ENCODE measurements at regions not wholly inside any gene's neighbourhood (a gene's known extent, or its start where the extent isn't known, plus 50 kb on each side); places are given as distances from the start of the nearest gene placed in this dataset.

- H3K27me3 ChIP-seq (ENCODE audit: insufficient read depth, poor library complexity, severe bottlenecking), result no peaks in the 10 kb centered on the region
- no peak for TF ChIP-seq POLR2AphosphoS5 (IDR thresholded peaks at IDR 0.05; ENCODE audit: low read depth)
- DNase-seq (ENCODE audit: low read depth in 1 of 2, low spot score in 1 of 2), result no peak
- no peak overlapping the region for H3K4me3 ChIP-seq (replicated peaks; ENCODE audit: insufficient read depth, low read length)
- H3K27ac ChIP-seq (replicated peaks), result no peak overlapping the region
These were observed 305.6 kb upstream of the PITRM1 start for GRCh38 chr10:3478153-3478552.

GRCh38 chr10:3477683-3478082 lies 305.1 kb upstream of the PITRM1 start:
- H3K4me3 ChIP-seq (replicated peaks; ENCODE audit: insufficient read depth, low read length), result no peak overlapping the region
- no peaks in the 10 kb centered on the region for H3K27me3 ChIP-seq (ENCODE audit: insufficient read depth, poor library complexity, severe bottlenecking)
- H3K27ac ChIP-seq (replicated peaks), result no peak overlapping the region
- no peak for DNase-seq (ENCODE audit: low read depth in 1 of 2, low spot score in 1 of 2)
- TF ChIP-seq POLR2AphosphoS5 (IDR thresholded peaks at IDR 0.05; ENCODE audit: low read depth), result no peak
- TF ChIP-seq, protein P1, sequence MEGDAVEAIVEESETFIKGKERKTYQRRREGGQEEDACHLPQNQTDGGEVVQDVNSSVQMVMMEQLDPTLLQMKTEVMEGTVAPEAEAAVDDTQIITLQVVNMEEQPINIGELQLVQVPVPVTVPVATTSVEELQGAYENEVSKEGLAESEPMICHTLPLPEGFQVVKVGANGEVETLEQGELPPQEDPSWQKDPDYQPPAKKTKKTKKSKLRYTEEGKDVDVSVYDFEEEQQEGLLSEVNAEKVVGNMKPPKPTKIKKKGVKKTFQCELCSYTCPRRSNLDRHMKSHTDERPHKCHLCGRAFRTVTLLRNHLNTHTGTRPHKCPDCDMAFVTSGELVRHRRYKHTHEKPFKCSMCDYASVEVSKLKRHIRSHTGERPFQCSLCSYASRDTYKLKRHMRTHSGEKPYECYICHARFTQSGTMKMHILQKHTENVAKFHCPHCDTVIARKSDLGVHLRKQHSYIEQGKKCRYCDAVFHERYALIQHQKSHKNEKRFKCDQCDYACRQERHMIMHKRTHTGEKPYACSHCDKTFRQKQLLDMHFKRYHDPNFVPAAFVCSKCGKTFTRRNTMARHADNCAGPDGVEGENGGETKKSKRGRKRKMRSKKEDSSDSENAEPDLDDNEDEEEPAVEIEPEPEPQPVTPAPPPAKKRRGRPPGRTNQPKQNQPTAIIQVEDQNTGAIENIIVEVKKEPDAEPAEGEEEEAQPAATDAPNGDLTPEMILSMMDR (IDR thresholded peaks at IDR 0.05; ENCODE audit: insufficient read depth, low read length), result no peak
- TF ChIP-seq SPI1 (IDR thresholded peaks at IDR 0.05; ENCODE audit: borderline replicate concordance, low read depth), result no peak

DNA sequence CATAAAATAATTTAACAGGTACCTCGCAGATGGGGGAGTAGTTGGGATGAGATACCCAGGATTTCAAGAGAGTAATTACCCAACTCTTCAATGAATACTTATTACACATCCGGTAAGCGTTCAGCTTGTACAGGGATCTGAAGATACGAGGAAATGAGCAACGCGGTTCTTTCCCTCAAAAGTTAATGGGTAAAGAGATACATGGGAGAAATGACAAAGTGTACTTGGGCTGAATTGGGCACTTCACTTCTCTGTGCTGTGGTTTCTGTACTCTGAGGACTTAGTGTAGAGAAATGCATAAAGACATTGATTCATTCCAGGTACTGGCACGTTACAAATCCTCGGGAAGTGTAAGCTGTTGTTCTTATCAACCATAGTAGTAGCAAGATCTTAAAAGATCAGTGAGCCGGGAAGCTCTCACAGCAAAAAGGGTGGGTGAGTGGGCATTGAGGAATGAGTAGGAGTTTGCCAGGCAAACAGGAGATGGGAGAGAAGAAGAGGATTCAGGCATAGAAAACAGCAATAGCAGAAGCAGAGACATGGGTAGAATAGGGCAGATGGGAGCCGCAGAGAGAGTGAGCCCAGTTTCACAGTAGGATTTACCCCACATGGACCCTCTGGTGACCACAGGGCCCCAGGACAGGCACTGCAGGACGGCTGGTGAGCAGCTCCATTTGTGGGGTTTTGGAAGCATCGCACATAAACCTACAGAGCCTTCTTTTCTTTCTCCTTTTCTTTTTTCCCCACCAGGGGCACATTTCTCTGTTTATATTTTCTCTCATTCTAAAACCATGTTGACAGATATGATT lies 304.3 kb upstream of the PITRM1 start:
- Histone ChIP-seq H3K27me3 (ENCODE audit: insufficient read depth, poor library complexity, severe bottlenecking) (no peaks in the 10 kb centered on the region), H3K27ac (replicated peaks) (no peak overlapping the region), H3K4me3 (replicated peaks; ENCODE audit: insufficient read depth, low read length) (no peak overlapping the region)
- DNase-seq (ENCODE audit: low read depth in 1 of 2, low spot score in 1 of 2), result no peak
- TF ChIP-seq, protein P1 (IDR thresholded peaks at IDR 0.05; ENCODE audit: insufficient read depth, low read length), result no peak
- TF ChIP-seq, protein P2, sequence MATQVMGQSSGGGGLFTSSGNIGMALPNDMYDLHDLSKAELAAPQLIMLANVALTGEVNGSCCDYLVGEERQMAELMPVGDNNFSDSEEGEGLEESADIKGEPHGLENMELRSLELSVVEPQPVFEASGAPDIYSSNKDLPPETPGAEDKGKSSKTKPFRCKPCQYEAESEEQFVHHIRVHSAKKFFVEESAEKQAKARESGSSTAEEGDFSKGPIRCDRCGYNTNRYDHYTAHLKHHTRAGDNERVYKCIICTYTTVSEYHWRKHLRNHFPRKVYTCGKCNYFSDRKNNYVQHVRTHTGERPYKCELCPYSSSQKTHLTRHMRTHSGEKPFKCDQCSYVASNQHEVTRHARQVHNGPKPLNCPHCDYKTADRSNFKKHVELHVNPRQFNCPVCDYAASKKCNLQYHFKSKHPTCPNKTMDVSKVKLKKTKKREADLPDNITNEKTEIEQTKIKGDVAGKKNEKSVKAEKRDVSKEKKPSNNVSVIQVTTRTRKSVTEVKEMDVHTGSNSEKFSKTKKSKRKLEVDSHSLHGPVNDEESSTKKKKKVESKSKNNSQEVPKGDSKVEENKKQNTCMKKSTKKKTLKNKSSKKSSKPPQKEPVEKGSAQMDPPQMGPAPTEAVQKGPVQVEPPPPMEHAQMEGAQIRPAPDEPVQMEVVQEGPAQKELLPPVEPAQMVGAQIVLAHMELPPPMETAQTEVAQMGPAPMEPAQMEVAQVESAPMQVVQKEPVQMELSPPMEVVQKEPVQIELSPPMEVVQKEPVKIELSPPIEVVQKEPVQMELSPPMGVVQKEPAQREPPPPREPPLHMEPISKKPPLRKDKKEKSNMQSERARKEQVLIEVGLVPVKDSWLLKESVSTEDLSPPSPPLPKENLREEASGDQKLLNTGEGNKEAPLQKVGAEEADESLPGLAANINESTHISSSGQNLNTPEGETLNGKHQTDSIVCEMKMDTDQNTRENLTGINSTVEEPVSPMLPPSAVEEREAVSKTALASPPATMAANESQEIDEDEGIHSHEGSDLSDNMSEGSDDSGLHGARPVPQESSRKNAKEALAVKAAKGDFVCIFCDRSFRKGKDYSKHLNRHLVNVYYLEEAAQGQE (IDR thresholded peaks at IDR 0.05; ENCODE audit: insufficient replicate concordance, low read depth), result no peak

DNA sequence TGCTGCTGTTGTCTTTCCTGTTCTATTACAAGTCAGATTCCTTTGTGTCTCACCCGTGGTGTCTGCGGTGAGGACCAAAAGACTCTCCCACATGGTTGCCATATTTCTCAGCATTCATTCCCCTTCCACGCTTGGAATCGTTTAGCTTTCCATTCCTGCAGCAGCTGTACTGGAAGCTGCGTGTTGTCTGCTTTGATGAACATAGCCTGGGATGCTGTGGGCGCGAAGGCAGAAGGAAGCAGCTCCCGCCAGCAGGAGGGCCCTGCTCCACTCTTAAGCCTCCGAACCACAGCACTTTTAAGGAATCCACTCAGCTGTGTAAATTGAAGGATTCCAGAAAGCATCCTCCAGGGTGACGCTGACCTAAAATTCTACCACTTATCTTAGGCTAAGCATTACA lies 303.6 kb upstream of the PITRM1 start:
- DNase-seq (ENCODE audit: low read depth in 1 of 2, low spot score in 1 of 2), result no peak
- TF ChIP-seq, protein P1 (IDR thresholded peaks at IDR 0.05; ENCODE audit: insufficient read depth, low read length), result no peak
- TF ChIP-seq SPI1 (IDR thresholded peaks at IDR 0.05; ENCODE audit: borderline replicate concordance, low read depth) (no peak), POLR2AphosphoS5 (IDR thresholded peaks at IDR 0.05; ENCODE audit: low read depth) (no peak), GABPA (IDR thresholded peaks at IDR 0.05; ENCODE audit: low read depth) (no peak)
- TF ChIP-seq, protein P2 (IDR thresholded peaks at IDR 0.05; ENCODE audit: insufficient replicate concordance, low read depth), result no peak
- Histone ChIP-seq H3K27me3 (ENCODE audit: insufficient read depth, poor library complexity, severe bottlenecking) (no peaks in the 10 kb centered on the region), H3K27ac (replicated peaks) (no peak overlapping the region), H3K4me3 (replicated peaks; ENCODE audit: insufficient read depth, low read length) (no peak overlapping the region)
